HG02973 (cell line): ENCODE measurements at regions not wholly inside any gene's neighbourhood (a gene's known extent, or its start where the extent isn't known, plus 50 kb on each side); places are given as distances from the start of the nearest gene placed in this dataset.

Source experiments
- ATAC-seq: cut with Tn5 transposase; IDR thresholded peaks from one replicate; pipeline ENCODE4 v1.9.1; 2021; ENCODE audit warnings: moderate library complexity; ENCODE audit not compliant: unreplicated experiment

DNA sequence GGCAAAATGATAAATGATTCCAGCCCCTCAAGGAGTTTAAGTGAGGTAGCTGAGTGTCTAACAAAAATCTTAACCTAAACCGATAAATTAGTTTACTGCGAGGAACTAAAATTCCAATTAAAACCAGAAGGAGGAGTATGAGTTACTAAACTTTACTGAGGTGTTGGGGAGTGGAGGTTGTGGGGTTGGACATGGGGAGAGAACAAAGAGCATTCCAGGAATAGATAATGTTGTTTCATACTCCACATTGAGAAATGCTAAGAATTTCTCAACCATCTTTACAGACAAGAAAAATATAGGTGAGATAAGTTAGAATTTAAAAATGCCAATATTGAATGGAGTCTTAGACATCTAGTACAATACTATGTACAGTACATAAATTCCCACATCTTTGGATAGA lies 488.6 kb downstream of the METTL15 start:
- no peak for ATAC-seq

DNA sequence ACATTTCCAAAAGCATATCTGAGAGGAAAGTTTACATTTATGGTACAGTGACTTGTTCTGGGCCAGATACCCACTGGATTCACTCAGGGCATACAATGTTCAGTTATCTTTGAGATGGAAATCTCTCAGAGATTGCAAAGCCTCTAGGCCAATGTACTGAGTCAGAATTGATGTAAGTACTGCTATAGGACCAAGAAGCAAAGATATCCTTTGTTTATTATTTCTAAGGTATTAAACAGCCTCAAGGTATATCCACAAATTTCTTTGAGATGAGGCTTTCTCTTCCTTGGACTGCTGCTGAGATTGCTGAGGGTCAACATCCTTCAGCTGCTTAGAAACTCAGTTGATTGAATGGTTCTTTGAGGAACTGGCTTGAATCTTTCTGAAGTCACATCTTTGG lies 484.0 kb downstream of the METTL15 start:
- ATAC-seq: no peak

DNA sequence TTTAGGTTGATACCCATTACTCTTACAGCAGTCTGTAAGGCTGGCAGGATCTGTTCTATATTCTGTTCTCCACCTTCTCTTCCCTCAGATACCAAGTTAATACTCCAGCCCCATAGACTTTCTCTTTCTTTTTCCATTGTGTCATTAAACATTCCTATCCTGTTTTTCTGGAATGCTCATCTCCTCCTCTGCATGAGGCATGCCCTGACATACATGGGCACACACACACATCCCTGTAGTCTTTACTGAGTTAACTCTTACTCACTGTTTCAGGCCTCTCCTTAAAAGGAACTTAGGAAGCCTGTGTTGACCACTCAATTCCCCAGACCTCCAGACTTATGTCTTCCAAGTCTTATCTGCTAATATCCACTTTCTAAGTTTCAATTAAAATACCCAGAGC lies 476.8 kb downstream of the METTL15 start:
- no peak for ATAC-seq

DNA sequence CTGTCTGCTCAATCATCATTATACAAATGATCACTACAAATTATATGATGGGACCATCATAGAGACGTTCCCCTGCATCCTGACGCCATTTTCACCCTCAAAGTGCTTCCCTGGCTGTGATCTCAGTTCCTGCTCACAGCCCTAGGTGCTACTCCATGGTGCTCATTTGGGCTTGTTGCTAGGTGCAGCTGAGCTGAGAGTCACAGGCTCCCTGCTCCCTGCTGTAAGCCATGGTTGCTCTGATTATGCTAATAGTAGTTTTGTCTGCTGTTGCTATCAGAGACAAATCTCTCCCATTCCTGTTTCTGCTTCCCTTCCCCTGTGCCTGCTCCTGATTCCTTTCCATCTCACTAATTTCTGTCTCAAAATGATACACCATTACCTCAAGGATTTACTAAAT lies 474.3 kb downstream of the METTL15 start:
- no peak for ATAC-seq

DNA sequence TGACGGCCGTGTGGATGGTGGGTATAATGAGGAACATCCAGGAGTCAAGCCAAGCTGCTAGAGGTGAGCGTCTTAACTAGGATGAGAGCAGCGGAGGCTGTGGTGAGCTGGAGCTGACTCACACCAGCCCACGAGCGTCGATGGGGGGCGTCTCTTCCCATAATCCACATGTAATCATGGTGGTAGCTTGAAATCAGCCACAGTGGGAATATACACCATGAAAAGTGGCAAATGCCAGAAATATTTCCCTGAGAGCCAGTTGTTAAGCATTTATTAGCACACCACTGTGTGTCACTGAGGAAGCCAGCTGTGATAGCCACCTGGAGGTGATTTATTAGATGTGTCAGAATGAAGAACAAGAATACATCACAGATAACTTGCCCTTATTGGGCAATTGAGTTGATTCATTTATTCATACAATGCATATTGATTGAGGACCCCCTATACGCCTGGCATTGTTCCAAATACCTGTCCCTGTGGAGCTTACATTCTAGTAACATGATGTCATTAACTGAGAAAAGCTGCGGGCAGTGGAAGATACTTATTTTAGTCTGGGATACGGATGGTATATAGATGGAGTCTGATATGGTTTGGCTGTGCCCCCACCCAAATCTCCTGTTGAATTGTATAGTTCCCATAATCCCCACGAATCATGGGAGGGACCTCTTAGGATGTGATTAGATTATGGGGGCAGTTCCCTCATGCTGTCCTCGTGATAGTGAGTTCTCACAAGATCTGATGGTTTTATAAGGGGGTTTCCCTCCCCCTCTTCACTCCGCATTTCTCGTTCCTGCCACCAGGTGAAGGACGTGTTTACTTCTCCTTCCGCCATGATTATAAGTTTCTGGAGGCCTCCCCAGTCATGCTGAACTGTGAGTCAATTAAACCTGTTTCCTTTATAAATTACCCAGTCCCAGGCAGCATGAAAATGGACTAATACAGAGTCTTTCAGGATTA lies 473.4 kb downstream of the METTL15 start:
- no peak for ATAC-seq

DNA sequence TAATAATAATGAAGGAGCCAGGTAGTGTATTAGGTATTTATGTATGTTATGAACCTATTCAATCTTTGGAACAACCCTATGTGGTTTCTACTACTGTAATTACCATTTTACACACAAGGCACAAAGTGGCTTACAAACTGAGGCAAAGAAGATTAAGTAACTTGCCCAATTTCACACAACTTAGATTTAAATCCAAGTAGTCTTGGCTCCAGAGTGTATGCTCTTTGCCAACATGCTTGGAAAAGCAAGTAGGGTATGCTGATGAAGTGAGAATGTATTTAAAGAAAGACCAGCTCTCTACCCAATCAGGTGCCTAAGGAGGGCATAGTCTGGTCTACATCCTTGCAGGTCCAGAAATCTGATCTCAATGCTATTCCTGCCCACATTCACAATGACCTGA lies 463.2 kb downstream of the METTL15 start:
- ATAC-seq: no peak

DNA sequence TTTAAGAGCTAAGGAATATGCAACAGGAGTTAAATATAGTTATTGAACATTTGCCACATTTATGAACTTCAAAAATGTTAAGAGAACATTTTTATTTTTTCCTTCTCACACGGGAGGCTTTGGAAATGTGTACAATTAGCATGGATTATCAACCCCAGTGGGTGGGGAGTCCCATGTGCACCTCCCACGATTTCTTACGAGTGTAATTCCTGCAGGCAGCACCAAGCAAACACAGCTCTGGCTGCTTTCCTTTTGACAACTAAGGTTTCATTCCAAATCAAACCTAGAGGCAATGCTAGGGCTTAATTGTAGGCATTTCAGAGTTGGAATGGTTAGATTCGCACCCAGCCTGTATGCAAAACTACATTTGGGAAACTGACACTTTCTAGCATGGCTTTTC lies 460.9 kb downstream of the METTL15 start:
- no peak for ATAC-seq

DNA sequence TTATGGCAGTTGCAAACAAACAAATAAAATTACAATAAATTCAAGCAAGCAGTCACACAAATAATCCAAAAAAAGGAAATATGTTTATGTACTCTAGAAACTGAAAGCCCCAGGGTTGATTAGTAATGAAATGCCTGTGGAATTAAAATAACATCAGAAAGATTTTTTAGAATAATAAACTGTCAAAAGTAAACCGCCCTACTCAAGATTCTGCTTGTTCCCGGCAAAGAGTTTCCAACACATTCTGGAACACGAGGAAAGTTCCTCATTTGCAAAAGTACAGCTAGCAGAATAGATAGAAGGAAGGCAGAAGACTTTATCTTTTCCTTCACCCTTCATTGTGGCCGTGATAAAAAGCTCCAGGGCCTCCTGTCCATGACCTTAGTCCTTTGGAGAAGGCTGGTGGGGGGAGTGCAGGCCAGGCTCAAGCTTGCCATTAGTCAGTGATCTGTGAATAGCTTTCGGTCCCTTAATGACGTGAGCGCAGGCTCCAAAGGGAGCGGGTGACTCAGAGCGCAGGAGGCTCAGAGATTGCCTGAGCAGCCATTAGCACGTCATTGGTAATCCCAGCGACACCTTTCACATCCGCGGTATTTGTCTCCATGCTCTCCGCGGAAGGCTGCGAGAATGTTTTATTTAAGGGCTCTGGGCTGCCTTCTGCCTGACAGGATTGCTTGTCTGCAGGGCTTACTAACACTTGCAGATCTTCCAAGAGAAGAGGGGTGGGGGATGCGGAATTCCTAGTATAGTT lies 458.3 kb downstream of the METTL15 start:
- ATAC-seq: no peak

DNA sequence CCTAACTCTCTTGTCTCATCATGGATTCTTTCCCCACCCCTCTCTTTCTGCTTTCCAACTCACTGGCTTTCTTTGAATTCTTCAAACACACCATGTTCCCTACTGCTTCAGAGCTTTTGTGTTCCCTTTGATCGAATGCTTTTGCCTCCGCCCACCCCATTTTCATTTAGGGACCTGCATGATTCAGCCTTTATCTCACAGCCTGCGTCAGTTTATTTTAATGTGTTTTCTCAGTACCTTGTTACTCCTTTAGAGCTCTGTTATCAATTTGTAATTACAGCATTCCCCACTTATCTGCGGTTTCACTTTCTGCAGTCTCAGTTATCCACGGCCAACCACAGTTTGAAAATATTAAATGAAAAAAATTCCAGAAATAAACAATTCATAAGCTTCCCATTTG lies 451.3 kb downstream of the METTL15 start:
- ATAC-seq: no peak

DNA sequence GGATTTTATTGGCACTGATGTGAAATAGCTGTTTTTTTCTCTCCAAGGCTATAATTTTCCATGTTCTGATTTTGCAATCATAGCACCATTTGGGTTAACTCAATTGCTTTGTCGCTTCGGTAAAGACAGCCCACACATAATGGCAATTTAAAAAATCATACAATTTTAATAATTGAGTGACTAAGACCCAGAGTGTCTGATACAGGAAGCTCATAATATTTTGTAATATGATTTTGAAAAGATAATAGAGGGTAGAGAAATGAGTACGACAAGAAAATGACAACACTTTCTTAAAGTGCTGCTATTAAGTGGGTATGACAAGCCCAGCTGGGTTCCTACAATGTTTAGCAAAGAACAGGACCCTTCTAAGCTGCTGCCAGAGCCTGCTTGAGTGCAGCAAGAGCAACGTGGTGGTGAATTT lies 439.1 kb downstream of the METTL15 start:
- ATAC-seq: no peak

DNA sequence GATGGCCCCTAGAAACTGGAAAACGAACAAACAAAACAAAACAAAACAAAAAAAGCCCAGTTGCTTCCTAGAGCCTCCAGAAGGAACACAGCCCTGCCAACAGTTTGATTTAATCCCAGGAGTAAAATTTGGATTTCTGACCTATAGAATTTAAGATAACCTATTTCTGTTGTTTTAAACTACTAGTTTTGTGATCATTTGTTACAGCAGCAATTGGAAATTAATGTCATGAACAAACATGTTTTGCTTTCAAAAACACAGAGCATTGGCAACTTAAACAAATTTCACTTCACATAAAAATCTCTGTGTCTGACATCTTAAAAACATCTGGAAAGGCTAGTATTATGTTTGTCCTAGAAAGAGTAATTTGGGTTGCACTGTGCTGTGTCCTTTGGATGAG lies 437.3 kb downstream of the METTL15 start:
- no peak for ATAC-seq

DNA sequence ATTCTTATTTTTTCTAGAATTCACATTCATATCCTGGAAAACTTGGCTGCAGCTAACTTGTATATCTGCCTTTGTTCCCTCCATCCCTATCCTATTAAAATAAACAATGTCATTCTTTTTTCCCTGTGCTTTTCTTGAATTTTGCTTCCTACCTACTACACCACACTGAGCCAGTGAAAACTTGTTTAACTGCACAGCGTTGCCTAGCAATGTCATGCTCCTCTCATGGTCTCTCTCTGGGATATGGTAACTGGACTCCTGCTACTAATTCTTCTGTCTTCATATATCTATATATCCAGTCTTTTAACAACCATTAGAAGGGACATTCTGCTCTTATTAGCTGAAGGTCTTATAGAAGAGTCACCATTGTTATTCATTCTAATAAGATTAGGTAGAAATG lies 434.4 kb downstream of the METTL15 start:
- no peak for ATAC-seq

DNA sequence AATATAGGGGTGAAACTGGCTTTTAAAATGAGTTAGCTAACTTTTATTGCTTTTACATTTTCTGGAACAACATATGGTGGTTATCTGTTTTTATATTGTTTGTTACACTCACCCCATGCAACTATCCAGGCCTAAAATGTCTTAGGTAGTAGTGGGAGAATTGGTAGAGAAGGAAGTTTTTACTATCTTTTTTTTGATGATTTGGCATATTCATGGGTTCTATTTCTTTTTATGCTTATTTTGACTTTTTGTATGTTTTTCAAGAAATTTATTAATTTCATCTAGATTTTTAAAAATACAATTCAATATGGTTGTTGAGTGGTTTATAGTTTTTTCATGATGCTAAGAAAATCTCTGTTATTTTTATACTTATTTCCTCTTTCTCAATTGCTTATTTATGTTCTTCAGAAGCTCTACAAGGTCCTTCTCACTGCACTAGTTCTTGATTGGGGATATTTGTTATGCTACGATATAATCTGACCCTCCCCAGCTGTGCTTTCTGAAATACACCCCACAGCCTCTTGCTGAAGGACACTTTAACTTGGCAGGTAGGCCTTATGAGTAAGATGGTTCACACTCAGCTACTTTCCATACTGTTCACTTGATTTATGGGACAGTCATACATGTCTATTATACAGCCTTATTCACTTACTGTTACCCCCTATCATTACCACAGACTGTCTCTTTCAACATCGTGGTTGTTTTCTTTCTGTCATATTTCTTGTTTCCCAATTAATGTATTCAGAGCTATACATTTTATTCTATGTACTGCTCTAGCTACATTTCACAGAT lies 431.2 kb downstream of the METTL15 start:
- no peak for ATAC-seq

DNA sequence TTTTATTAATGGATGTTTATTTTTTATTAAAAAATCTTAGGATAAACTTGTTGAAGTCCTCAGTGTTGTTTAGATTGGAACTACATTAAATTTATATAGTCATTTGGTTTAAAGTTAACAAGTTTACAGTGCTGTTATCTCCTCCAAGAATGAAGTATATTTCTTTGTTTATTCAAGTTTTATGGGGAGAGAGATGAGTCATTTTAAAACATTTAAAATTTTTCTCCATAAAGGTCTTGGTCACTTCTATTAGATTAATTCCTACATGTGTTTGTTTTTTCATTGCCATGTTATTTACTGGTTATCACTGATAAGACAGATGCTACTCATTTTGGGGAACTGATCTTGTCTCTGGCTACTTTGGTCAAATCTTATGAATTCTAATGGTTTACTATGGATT lies 429.6 kb downstream of the METTL15 start:
- ATAC-seq: no peak

DNA sequence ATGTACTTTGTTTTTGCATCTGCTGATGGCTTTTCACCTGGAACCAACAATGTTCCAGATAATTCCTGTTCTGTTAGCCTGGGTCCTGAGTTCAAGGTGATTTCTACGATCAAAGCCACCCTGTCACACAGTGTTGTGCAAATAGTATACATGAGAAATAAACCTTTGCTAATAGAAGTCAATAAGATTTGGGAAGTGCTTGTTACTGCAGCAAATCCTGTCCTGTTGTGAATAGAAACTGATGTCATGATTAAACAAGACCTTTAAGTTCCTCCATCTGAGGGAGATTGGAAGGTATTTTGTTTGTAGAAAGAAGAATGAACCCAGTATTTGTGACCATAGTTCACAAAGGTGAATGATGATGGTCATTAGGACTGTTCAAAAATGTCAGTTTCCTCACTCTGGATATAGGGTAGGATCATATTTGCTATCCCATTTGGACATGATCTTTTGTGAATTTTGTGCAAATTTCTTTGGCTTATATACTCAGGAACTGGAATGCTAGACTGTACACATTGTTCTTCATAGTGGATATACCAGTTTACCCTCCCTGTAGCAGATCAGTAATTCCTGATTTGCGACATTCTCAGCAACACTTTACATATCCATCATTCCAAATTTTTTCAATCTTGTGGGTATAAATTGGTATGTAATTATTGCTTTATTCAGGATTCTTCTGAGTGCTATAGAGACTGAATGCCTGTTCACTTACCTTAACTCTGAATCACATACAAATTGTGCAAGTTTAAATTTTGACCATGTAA lies 428.5 kb downstream of the METTL15 start:
- no peak for ATAC-seq

DNA sequence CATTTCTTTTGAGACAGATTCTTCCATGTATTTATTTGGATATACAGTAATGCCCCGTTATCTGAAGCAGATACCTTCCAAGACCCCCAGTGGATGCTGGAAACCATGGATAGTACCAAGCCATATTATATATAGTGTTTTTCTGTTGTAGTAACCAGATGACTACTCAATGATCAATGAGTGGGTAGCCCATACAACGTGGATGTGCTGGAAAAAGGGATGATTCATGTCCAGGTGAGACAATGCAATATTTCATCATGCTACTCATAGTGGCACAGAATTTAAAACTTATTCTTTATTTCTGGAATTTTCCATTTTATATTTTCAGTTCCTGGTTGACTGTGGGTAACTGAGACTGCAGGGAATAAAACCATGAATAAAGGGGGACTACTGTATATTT lies 427.5 kb downstream of the METTL15 start:
- ATAC-seq: no peak

DNA sequence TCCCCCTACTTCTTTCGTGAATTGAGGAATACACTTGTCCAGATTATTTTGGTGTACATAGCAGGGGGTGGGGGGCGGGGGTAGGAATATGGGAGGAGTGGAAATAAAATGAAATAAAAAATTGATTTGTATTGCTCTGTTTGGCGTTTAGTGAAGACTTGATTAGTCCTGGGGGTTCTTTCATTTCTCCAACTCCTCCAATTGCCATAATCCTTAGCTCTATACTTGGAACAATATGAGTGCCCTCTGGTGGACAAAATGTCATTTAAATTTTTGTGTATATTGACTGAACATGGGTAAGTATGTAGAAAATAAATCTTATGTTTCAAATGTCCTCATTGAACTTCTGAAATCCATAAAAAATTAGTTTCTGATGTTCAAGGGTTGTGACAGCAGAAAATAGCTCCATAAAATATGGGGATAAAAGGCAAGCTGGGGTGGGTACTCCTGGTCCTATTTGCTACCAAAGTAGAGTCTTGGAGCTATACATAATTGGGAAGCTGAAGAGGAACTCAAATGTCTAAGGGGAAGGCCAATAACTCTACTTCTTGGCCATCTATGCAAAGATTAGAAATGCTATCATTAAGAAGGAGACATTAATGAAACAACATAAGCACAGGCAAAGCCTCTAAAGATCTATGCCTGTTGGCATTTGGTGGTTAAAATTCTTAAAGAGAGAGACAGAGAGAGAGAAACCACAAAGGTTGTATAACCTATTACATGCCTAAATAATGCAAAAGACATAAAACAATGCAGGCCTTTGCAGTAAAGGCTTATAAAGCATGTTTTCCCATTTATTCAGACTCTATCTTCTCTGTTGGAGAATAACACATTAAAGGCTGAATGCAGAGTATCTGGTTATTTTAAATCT lies 421.6 kb downstream of the METTL15 start:
- no peak for ATAC-seq

DNA sequence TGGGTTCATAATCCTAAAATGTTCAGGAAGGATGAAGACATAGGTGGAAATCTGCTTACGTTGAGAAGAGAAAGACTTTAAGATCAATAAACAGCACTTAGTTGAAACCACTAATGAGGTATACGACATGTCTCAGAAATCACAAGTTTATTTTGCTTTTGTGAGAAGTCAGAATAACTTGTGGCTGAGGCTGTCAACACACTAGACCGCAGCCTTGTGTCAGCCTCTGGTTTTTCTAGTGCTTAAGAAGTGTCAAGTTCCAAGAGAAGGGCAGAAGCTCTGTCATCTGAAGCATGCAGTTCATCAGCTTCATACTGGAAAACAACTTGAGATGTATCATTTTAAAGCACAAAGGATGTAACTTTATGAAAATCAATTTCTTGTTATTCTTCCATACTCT lies 420.9 kb downstream of the METTL15 start:
- ATAC-seq: no peak

DNA sequence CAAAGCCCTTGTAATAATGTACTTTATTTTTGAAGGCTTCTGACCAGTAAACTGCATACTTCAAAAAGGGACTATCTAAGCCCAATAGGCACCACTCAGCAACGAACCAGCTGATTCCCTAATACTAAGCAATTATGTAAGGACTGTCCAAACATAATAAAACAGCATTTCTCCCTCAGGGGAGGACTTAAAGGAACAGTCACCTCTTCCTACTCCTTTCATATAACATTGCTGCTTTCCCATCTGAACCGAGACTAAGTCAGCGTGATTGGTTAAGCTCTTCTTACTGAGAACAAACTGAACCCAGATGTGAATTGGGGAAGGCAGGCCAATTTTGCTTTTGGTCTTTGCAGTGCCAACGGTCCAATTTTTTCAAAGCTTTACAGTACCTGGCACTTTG lies 420.0 kb downstream of the METTL15 start:
- ATAC-seq: no peak

DNA sequence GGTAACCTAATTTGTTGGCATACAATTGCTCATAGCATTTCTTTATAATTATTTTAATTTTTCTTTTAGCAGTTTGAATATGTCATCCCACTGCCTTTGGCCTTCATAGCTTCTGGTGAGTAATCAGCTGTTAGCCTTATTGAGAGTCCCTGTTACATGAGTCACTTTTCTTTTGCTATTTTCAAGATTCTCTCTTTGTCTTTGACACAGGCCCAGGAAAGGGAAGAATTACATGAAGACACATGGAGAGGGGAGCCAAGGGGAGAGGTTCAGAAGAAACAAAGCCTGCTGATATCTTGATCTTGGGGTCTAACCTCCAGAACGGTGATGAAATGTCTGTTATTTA lies 418.2 kb downstream of the METTL15 start:
- ATAC-seq: no peak
